Middle frontal gyrus (tissue), 1 donor: ENCODE measurements at regions not wholly inside any gene's neighbourhood (a gene's known extent, or its start where the extent isn't known, plus 50 kb on each side); places are given as distances from the start of the nearest gene placed in this dataset.
"Not testable (repeated sequence)": the region's sequence is repeated elsewhere in the genome, so short reads cannot be mapped to it uniquely, and the experiment has no call there.

Experiments
- DNase-seq: peaks from one replicate; pipeline ENCODE4 v3.0.0-alpha.2; 2015; ENCODE audit warnings: low spot score; ENCODE audit errors: extremely low spot score

DNA sequence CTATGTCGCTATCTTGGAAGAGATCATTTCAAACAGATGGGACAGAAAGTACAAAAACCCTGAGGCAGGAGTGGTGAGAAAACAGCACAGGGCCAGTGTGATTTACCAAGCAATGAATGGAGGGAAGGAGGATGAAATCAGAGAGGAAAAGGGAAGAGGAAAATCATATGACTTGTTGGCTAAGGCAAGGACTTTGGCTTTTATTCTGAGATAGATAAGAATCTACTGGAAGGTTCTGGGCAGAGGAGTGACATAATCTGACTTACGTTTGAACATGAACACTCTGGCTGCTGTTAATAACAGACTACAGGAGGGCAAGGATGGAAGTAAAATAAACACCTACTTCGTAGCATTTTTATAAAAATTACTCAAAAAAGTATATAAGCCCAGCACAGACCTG, 207.8 kb upstream of the SLC7A11 start:
- DNase-seq: no peak

GRCh38 chr4:138448169-138448568, 206.0 kb upstream of the SLC7A11 start:
- DNase-seq: no peak

GRCh38 chr4:138446456-138446855, 204.3 kb upstream of the SLC7A11 start:
- DNase-seq: no peak

GRCh38 chr4:138445098-138445497, 202.9 kb upstream of the SLC7A11 start:
- DNase-seq: no peak

DNA sequence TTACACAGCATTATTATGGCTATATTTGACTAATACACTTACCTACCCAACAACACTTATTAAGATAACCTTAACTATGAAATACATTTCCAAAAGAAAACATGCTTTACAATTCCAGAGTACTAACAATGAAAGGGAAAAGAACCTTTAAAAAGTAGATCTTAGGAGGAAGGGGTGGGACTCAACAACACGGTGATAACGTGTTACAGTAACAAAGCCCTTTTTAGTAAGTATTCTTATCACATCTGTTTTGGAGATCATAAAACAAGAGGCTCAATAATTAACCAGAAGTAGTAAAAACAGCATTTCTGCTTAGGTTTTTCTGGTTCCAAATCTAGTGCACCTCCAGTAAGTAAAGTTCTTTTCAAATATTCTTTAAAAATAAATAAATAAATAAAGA, 202.1 kb upstream of the SLC7A11 start:
- DNase-seq: no peak

GRCh38 chr4:138439143-138439581, 197.0 kb upstream of the SLC7A11 start:
- DNase-seq: no peak

DNA sequence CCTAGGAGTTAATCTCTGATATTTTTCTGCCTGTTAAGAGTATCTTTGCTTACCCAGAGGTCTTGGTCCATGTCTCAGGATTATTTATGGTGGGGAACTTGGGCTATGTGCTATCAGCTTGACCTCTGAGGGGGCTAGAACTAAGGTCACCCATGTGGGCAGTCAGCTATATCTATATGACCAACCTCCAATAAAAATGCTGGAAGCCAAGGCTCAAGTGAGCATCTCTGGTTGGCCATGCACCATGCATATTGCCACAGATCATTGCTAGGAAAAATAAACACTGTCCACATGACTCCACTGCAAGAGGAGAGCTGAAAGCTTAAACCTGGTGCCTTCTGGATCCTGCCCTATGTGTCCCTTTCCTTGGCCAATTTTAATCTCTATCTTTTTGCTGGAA, 196.5 kb upstream of the SLC7A11 start:
- no peak for DNase-seq

DNA sequence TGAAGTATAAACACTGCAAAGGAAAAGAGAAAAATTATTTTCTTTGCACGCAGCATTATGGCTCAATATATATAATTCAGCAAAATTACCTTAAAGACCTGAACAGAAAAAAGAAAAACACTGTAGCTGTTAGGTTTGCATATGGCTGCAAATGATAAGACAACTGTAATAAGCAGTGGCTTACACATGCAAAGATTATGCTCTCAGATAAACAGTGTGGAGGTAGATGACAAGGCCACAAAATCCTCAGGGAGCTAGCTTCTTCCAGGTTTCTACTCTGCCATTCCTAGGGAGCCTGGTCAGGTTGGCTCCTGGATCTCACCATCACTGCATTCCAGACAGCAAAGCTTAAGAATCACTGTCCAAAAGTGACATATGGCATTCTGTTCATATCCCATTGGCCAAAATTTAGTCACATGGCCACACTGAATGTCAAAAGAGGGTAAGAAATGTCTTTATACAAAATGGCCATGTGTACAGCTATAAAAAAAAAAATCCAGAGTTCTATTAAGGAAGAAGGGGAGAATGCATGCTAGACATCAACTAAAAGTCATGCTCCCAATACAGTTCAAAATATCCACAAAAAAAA, 195.2 kb upstream of the SLC7A11 start:
- no peak for DNase-seq

DNA sequence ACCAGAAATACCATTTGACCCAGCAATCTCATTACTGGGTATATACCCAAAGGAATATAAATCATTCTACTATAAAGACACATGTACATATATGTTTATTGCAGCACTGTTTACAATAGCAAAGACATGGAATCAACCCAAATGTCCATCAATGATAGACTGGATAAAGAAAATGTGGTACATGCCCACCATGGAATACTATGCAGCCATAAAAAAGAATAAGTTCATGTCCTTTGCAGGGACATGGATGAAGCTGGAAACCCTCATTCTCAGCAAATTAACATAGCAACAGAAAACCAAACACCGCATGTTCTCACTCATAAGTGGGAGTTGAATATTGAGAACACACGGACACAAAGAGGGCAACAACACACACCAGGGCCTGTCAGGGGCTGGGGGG, 193.6 kb upstream of the SLC7A11 start:
- DNase-seq: not testable (repeated sequence)

DNA sequence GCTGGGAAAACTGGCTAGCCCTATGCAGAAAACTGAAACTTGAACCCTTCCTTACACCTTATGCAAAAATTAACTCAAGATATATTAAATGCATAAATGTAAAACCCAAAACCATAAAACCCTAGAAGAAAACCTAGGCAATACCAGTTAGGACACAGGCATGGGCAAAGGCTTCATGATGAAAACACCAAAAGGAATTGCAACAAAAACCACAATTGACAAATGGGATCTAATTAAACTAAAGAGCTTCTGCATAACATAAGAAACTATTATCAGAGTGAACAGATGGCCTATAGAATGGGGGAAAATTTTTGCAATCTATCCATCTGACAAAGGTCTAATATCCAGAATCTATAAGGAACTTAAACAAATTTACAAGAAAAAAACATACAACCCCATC, 192.9 kb upstream of the SLC7A11 start:
- DNase-seq: not testable (repeated sequence)

DNA sequence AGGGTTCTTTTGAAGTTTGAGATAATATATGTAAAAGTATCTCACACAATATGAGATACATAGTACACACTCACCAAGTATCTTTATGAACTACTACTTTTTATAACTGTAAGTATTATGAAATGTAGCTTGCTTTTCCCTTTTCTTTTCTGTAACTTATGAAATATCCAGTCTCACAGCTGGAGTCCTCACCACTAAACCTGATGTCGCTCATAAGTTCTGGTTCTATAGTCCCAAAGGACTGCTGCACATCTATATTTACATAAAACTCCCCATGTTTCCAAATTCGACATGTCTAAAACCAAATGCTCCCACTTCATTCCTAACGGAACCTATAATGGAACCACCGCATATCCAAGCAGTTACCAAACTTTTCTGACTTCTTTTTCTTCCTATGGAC, 186.5 kb upstream of the SLC7A11 start:
- DNase-seq: no peak

GRCh38 chr4:138426786-138427185, 184.6 kb upstream of the SLC7A11 start:
- DNase-seq: no peak

DNA sequence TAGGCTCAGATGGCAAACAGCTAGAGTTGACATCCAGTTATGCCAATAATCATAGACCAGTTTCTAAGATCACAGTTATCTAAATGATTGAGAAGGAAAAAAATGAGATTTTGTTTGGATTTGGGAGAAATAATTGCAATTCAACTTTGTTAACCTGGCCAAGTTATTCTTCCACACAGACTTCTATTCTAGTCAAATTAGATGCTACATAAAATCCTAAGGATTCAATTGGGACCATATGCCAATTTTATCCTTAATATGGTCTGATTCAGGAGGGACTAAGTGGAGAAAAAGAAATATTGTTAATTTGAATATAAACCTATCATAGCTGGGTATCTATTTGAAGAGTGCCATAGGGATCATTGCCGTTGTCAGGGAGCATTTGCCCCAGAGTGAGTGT, 178.3 kb upstream of the SLC7A11 start:
- DNase-seq: no peak

GRCh38 chr4:138414202-138414601, 172.1 kb upstream of the SLC7A11 start:
- no peak for DNase-seq

- no peak for DNase-seq
Observed at GRCh38 chr4:138413273-138413672, 171.1 kb upstream of the SLC7A11 start.

- DNase-seq: no peak
Observed at GRCh38 chr4:138412847-138413246, 170.7 kb upstream of the SLC7A11 start.

DNA sequence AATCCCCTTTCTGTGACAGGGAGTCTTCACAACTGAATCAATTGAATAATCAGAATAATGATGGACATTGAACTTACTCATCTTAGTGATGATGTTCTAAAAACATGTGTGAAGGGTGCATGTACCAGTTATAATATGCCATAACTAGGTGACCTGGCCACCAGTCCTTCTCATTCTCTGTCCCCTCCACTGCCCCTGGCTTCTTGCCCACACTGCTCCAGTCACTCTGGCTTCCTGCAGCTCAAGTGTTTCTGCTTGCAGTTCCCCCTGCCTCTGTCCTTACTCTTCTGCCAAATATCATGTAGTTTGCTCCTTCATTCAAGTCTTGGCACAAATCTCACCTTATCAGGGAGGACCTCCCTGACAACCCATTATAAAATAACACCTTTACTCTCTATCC, 168.1 kb upstream of the SLC7A11 start:
- no peak for DNase-seq

DNA sequence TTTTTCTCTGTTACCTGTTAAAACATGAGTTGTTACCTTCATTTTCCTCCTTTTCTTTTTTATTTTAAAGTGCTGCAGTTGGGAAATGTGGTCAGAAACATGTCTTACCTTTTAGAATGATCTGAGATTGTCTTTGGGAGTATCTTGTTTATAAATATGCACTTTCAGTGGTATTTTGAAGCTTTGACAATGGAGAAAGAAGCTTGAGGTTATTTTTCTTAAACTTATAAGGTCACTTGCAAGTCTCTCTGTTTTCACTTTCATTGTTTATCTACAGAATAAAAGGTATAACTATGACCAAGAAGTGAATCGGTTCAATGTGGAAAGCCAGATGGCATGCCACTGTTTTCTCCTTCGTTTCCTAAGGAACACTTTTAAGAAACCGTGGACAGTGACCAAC, 167.5 kb upstream of the SLC7A11 start:
- no peak for DNase-seq

DNA sequence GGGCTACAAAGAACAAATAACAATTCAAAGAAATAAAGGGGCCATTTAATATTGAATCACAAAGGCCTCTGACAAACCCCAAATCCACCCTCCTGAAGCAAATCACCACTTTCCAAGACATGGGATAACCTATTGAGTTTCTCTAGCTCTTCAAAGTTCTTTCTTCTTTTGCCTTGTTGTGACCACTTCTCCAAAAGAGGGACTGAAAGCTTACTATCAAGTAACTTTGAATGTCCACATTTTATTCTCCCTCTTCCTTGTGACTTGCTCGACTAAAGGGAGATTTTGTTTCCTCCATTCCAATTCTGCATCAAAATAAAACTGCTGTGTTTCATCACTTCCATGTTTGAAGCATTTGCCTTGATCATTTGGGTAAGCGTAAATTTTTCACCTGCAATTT, 166.6 kb upstream of the SLC7A11 start:
- no peak for DNase-seq

DNA sequence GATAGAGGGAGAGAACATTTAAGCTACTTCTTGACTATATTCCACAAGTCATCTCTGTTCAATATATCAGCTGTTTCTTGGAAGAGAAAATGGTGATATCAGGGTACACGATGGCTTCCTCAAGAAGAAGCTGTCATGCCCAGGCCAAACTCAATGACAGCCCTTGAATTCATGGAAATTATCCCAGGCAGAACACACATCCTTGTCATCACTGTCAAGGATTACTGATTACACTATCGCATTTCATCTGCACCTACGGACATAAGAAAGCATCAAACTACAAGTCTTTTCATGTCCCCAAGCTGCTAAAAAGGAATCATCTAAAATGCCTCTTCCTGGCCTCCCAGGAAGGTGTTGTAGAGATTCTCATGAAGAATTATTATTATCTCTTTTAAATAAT, 165.2 kb upstream of the SLC7A11 start:
- DNase-seq: no peak

GRCh38 chr4:138406876-138407275, 164.7 kb upstream of the SLC7A11 start:
- no peak for DNase-seq

GRCh38 chr4:138405934-138406567, 163.9 kb upstream of the SLC7A11 start:
- no peak for DNase-seq

- DNase-seq: no peak
Observed at GRCh38 chr4:138405466-138405891, 163.3 kb upstream of the SLC7A11 start.
